ENCODE measurements at regions not wholly inside any gene's neighbourhood (a gene's known extent, or its start where the extent isn't known, plus 50 kb on each side); places are given as distances from the start of the nearest gene placed in this dataset.

DNA sequence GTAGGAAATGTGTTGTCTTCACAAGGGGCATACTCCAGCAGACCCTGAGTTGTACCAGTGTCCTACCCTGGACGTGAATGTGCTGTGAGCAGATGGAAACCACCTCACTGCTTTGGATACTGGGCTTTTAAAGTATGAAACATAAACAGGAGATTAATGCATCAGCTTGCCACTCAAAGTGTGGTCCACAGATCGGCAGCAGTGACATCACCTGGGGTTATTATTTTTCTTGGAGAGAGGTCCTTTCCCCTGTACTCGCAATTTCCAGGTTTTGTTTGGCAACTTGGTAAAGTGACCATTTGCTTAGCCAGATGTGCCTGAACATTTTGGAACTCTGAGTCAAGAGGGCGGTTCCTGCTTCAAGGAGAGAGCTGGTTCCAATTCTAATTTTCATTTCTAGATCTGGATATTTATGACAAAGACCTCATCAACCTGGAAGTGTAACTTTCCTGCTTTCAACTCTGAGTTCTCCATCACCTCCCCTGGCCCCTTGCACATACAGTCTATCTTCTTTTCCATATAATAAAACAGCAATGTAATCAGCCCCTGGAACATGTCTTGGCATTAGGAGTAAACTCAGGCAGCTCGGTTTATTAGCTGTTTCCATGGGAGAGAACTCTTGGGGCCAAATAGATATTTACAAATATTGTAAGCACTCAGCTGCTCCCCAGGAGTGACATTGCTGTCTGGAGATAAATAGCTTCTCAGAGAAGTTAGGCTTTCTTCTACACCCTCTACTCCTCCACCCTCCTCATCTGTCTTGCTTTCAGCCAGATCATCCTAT is 237.0 kb upstream of the TBX3 start:
- POLR2A ChIA-PET, result interaction anchor here (3.2 kb wide), 1 partner anchor 237 kb away, joined by 12 read pairs; the partner anchor contains the start of gene TBX3
- CTCF ChIA-PET, result interaction anchor here (1.1 kb wide), 1 partner anchor 237 kb away, joined by 3 read pairs; the partner anchor contains the start of gene TBX3
- no peak for TF ChIP-seq ZNF384 (IDR thresholded peaks at IDR 0.05)
- no peak for TF ChIP-seq FOXK2 (IDR thresholded peaks at IDR 0.05)
- TF ChIP-seq TARDBP (IDR thresholded peaks at IDR 0.05), result no peak
- TF ChIP-seq, protein P1, sequence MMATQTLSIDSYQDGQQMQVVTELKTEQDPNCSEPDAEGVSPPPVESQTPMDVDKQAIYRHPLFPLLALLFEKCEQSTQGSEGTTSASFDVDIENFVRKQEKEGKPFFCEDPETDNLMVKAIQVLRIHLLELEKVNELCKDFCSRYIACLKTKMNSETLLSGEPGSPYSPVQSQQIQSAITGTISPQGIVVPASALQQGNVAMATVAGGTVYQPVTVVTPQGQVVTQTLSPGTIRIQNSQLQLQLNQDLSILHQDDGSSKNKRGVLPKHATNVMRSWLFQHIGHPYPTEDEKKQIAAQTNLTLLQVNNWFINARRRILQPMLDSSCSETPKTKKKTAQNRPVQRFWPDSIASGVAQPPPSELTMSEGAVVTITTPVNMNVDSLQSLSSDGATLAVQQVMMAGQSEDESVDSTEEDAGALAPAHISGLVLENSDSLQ (IDR thresholded peaks at IDR 0.05), result peak; percentile 48; the same call in 1 of the 2 replicates
- TF ChIP-seq L3MBTL2 (conservative IDR thresholded peaks at IDR 0.05), result no peak
- DNase-seq (ENCODE audit: extremely low spot score), result no peak

DNA sequence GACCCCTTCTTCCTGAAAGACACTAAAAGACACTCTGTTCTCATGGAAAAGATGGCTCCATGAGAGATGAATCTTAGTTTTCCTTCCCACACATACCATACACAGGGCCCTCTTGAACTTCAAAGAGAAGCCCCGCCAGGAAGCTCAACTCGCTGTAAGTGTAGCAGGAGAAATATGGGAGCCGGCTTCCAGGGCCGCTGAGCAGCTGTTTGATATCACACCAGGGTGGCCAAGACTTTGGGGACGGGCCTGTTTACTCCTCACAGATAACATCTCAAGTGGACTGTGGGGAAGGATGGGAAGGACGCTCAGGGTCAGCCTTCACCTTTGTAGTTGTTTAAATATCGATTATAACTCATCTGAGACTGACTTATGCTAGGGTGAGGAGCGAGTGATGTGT is 235.5 kb upstream of the TBX3 start:
- no peak for TF ChIP-seq ARNT (IDR thresholded peaks at IDR 0.05)
- no peak for TF ChIP-seq SUZ12 (IDR thresholded peaks at IDR 0.05)
- no peak for TF ChIP-seq NFRKB (IDR thresholded peaks at IDR 0.05)
- TF ChIP-seq, protein P1 (IDR thresholded peaks at IDR 0.05), result no peak
- TF ChIP-seq ELF4 (IDR thresholded peaks at IDR 0.05), result no peak
- TF ChIP-seq FOXK2 (IDR thresholded peaks at IDR 0.05), result no peak
- TF ChIP-seq FOXA1 (IDR thresholded peaks at IDR 0.05), result no peak
- TF ChIP-seq TARDBP (IDR thresholded peaks at IDR 0.05), result no peak
- no peak for TF ChIP-seq LEF1 (IDR thresholded peaks at IDR 0.05; ENCODE audit: borderline replicate concordance)
- no peak for TF ChIP-seq ZNF384 (IDR thresholded peaks at IDR 0.05)
- TF ChIP-seq HDGF (IDR thresholded peaks at IDR 0.05; ENCODE audit: borderline replicate concordance), result no peak
- no peak for TF ChIP-seq CTBP1 (IDR thresholded peaks at IDR 0.05; ENCODE audit: borderline replicate concordance)
- no peak for DNase-seq (ENCODE audit: extremely low spot score)
- ChIA-PET POLR2A (interaction anchor here (3.2 kb wide), 1 partner anchor 236 kb away, joined by 12 read pairs; the partner anchor contains the start of gene TBX3), CTCF (interaction anchor here (1.1 kb wide), 1 partner anchor 23 kb away, joined by 3 read pairs; no protein-coding TSS in a partner anchor)

DNA sequence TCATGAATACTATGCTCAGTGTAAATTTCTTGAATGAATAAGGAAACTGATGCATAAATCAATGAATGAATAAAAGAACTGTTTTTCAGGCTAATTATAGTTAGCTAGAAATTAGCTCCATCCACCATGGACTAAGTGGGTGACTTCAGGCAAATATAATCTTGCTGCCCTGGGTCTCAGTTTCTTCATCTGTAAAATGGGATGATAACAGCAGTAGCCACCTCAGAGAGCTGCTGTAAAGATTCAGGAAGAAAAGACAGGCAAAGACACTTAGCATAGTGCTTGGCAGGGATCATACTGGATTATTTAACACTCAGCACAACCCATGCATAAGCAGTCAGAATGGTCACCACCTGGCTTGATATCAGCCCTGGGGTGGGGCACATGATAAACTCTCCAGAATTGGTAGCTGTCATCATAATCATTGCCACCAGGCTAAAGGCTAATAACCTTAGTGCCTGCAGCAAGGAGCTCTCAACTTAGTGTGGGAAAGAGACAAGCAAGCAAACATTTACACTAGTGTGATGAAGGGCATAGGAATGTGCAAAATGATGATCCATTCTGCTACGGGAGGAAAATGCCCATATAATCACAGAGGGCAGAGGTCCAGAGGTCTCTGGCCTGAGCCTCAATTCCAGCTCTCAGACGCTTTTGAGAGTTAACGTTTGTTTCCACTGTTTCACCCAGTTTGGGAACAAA is 234.7 kb upstream of the TBX3 start:
- ChIA-PET POLR2A (interaction anchor here (0.6 to 3.2 kb wide), 2 partner anchors 235 to 248 kb away, joined by 3 to 12 read pairs; partner anchors contain the start of gene TBX3), CTCF (interaction anchor here (1.1 kb wide), 1 partner anchor 22 kb away, joined by 3 read pairs; no protein-coding TSS in a partner anchor)
- DNase-seq (ENCODE audit: extremely low spot score), result no peak

DNA sequence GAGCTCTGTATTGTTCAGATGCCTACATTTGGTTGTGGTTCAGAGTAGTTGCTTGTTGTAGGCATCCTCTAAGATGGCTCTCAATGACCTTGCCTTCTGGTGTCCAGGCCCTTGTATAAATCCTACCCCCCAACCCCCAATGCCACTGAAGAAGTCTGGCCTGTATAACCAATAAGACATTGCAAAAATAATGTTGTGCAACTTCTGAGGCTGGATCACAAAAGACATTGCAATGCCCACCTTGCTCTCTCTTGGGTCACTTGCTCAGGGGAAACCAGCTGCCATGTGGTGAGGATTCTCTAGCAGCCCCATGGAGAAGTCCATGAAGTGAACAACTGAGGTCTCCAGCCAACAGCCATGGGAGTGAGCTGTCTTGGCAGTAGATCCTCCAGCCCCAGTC is 234.0 kb upstream of the TBX3 start:
- DNase-seq (ENCODE audit: extremely low spot score), result no peak
- ChIA-PET CTCF (no interaction called here), POLR2A (interaction anchor here (0.6 to 1.5 kb wide), 2 partner anchors 234 to 247 kb away, joined by 3 to 8 read pairs; partner anchors contain the start of gene TBX3)
- TF ChIP-seq HDGF (IDR thresholded peaks at IDR 0.05; ENCODE audit: borderline replicate concordance) (no peak), ARNT (IDR thresholded peaks at IDR 0.05) (no peak), TARDBP (IDR thresholded peaks at IDR 0.05) (no peak), LEF1 (IDR thresholded peaks at IDR 0.05; ENCODE audit: borderline replicate concordance) (no peak), ZNF384 (IDR thresholded peaks at IDR 0.05) (no peak), BHLHE40 (IDR thresholded peaks at IDR 0.05; ENCODE audit: borderline replicate concordance) (no peak), FOXA1 (IDR thresholded peaks at IDR 0.05) (no peak), CTBP1 (IDR thresholded peaks at IDR 0.05; ENCODE audit: borderline replicate concordance) (no peak), SP1 (IDR thresholded peaks at IDR 0.05) (no peak), SUZ12 (IDR thresholded peaks at IDR 0.05) (no peak), NFRKB (IDR thresholded peaks at IDR 0.05) (no peak), FOXK2 (IDR thresholded peaks at IDR 0.05) (no peak), L3MBTL2 (conservative IDR thresholded peaks at IDR 0.05) (no peak), ELF4 (IDR thresholded peaks at IDR 0.05) (no peak), FOXM1 (IDR thresholded peaks at IDR 0.05; ENCODE audit: borderline replicate concordance) (no peak)
- TF ChIP-seq, protein P1 (IDR thresholded peaks at IDR 0.05), result no peak

More for the DNA sequence above, 234.7 kb upstream of the TBX3 start:
- no peak for TF ChIP-seq ELF4 (IDR thresholded peaks at IDR 0.05)
- TF ChIP-seq FOXM1 (IDR thresholded peaks at IDR 0.05; ENCODE audit: borderline replicate concordance), result no peak
- TF ChIP-seq SP1 (IDR thresholded peaks at IDR 0.05), result no peak
- no peak for TF ChIP-seq ZNF384 (IDR thresholded peaks at IDR 0.05)
- TF ChIP-seq HDGF (IDR thresholded peaks at IDR 0.05; ENCODE audit: borderline replicate concordance), result no peak
- no peak for TF ChIP-seq LEF1 (IDR thresholded peaks at IDR 0.05; ENCODE audit: borderline replicate concordance)
- TF ChIP-seq CTBP1 (IDR thresholded peaks at IDR 0.05; ENCODE audit: borderline replicate concordance), result no peak
- TF ChIP-seq BHLHE40 (IDR thresholded peaks at IDR 0.05; ENCODE audit: borderline replicate concordance), result no peak
- TF ChIP-seq ARNT (IDR thresholded peaks at IDR 0.05), result no peak
- TF ChIP-seq SUZ12 (IDR thresholded peaks at IDR 0.05), result no peak
- TF ChIP-seq FOXA1 (IDR thresholded peaks at IDR 0.05), result no peak
- no peak for TF ChIP-seq TARDBP (IDR thresholded peaks at IDR 0.05)
- no peak for TF ChIP-seq FOXK2 (IDR thresholded peaks at IDR 0.05)
- no peak for TF ChIP-seq NFRKB (IDR thresholded peaks at IDR 0.05)
- no peak for TF ChIP-seq L3MBTL2 (conservative IDR thresholded peaks at IDR 0.05)
- TF ChIP-seq, protein P1 (IDR thresholded peaks at IDR 0.05), result no peak
